ENCODE measurements at regions not wholly inside any gene's neighbourhood (a gene's known extent, or its start where the extent isn't known, plus 50 kb on each side); places are given as distances from the start of the nearest gene placed in this dataset.

DNA sequence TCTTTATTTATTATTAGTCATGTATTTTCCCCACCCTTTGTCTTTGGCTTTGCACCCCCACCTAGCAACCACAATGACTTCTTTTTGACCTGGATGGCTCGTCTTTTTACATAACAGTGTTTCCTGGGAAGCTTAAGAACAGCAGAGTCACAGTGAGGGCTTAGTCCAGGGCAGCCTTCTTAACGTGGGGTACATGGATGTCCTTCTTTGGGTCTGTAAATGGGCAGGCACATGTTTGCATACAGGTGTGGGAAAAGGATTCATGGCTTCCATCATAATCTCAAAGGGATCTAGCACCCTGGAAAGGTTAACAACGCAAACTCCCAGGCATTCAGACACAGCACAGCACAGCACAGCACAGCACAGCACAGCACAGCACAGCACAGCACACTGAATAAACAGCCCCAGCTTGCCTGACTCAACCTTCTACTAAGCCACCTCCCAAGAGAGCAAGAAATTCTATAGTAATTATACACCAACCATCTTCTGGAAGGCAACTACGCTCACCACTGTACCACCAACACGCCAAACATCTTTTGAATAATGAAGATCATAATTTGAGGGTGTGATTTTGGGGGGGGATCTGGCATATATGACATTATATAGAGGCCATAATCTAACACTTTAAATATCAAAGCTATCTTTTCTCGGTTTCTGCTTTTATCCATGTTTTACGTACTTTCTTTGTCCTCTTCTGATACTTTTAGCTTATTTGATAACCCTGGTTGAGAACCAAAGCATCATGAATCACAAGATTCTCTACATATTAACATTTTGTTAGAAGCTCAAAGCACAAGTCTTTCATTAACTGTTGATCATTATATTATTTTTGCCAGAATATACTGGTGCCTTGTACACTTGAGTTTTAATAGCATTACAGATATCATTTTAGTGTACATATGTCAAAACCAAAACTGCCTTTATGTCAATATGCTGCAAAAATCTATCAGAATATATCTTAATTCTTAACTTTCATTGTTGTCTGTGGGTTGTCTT is 177.2 kb upstream of the KLF14 start:
- TF ChIP-seq, protein P1, sequence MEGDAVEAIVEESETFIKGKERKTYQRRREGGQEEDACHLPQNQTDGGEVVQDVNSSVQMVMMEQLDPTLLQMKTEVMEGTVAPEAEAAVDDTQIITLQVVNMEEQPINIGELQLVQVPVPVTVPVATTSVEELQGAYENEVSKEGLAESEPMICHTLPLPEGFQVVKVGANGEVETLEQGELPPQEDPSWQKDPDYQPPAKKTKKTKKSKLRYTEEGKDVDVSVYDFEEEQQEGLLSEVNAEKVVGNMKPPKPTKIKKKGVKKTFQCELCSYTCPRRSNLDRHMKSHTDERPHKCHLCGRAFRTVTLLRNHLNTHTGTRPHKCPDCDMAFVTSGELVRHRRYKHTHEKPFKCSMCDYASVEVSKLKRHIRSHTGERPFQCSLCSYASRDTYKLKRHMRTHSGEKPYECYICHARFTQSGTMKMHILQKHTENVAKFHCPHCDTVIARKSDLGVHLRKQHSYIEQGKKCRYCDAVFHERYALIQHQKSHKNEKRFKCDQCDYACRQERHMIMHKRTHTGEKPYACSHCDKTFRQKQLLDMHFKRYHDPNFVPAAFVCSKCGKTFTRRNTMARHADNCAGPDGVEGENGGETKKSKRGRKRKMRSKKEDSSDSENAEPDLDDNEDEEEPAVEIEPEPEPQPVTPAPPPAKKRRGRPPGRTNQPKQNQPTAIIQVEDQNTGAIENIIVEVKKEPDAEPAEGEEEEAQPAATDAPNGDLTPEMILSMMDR (IDR thresholded peaks at IDR 0.05): no peak
- TF ChIP-seq ZFX (IDR thresholded peaks at IDR 0.05; ENCODE audit: borderline replicate concordance): no peak
- H3K27ac ChIP-seq: no peak overlapping the region

DNA sequence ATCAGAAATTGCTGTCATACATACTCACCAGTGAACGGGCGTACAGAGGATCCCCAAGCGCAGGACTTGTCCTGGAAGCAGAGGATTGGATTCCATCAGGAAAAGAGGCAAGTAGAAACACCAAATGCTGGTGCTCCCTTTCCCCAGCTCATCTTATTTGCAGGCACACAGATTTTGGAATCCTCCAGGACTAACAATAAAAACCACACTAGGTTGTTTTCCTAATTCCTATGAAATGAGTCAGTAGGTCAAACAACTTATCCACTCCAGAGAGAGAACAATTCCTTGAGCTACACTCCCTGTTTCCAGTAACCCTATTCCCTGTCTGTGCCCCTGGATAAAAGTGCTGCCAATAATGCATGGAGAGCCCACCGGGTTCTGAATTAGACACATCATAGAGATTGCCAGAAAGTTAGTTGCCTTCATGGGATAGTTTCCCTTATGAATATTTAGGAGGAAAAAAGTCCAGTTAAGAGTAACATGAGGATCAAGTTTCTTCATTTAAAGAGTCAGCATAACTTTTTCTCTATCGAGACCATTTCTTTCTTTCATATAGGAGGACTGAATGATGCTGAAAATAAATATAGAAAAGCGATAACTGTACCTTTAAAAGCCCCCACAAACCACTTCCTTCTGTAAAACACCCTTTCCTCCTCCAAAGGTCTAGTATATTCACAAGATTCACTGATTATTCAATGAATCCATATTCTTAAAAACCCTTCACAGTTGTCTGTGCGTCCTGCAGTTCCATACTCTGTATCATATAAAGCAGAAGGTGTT is 178.3 kb upstream of the KLF14 start:
- H3K27ac ChIP-seq: no peak overlapping the region
- TF ChIP-seq ZFX (IDR thresholded peaks at IDR 0.05; ENCODE audit: borderline replicate concordance): no peak
- TF ChIP-seq, protein P1 (IDR thresholded peaks at IDR 0.05): no peak

DNA sequence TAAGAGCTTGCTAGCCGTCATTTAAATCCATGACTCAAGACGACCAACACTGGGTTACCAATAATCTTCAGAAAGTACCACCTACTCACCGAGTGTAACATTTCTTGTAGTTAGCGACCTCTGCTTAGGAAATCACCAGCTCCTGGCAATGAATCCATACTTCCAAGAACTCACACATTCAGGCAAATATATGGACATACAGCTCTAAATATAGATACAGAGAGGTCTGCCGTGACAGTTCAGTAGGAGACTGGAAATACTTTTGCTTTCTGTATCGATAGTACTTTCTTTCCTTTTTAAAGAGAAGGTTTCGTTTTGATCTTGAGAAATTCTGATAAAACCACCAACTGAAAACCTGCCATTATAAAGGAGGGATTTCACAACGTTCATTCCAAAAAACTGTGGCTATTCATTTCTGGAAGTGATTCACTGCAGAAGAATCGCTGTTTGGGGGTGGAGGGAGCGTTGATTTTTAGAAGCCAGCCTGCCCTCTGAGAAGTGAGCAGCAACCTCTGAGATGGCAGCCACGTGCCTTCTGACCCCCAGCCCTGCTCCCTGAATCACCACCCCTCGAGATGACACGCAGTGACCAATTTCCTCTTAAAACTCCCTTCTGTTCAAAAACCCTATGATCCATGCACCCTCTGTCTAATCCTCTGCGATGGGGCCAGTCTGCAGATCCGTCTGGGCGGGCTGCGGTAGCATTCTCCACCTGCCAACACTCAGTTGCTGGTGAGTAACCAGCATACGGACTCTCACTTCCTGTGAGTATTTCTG is 179.0 kb upstream of the KLF14 start:
- no peak overlapping the region for H3K27ac ChIP-seq
- TF ChIP-seq, protein P1 (IDR thresholded peaks at IDR 0.05): no peak
- no peak for TF ChIP-seq ZFX (IDR thresholded peaks at IDR 0.05; ENCODE audit: borderline replicate concordance)

DNA sequence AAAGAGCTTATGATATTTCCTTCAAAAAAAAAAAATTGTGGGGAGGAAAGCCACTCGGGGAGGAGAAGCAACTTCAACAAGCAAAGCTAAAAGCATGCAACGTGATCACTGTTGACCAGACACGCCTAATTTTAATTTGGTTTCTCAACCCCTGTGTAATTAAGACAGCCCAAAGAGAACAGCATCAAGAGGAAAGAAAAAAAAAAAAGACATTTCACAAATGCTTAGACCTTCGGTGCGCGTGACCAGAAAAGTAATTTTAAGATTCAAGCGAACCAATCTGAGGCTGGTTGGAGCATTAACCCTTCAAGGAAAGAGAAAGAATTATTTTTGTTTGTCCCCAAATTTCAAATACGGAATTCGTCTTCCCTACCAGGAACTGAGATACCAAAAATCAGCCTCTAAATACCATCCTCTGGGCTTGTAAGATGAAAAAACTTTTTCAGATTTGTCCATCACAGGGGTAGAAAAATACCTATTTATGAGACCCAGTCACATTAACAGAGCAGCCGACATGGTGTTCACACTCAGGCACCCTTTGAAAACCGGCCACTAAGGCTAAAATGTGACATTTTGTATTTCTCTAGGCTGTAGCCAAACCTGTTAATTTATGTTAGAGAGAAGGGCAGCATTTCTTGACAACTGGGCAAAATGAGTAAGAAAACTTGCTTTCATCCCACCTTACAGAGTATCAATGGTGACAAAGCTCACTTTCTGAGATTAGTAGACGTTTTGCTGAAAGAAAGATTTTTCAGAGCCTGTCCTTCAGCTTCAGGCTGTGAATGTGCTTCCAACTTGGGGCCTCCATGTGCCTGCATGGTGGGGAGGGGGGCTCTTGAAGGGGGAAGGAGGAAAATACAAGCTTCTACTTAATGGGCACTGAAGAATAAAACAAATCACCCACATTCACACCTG is 179.9 kb upstream of the KLF14 start:
- TF ChIP-seq ZFX (IDR thresholded peaks at IDR 0.05; ENCODE audit: borderline replicate concordance): no peak
- TF ChIP-seq, protein P1 (IDR thresholded peaks at IDR 0.05): no peak
- H3K27ac ChIP-seq: no peak overlapping the region

DNA sequence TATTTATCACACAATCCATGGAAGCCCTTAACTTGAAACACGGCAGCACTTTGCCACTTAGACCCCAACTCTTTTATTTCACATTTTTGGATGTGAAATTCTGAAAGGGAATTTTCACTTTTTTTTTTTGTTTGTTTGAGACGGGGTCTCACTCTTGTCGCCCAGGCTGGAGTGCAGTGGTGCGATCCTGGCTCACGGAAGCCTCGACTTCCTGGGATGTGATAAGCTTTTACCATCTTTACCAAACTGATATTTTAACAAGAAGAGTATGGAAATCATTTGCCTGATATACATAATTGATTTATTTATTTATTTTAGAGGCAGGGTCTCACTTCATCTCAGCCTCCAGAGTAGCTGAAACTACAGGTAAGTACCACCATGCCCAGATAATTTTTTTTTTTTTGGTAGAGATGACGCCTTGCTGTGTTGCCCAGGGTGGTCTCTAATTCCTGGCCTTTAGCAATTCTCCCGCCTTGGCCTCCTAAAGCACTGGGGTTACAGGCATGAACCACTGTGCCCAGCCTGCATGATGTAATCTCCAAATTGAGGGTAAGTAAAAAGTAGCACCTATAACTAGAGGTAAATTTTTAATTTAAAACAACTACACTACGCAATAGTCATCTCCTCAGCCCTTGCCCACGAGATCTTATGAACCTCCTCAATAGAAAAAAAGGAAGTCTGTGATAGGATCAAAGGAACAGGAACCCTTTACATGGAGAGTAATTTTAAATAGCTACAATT is 180.7 kb upstream of the KLF14 start:
- TF ChIP-seq, protein P1 (IDR thresholded peaks at IDR 0.05): no peak
- no peak for TF ChIP-seq ZFX (IDR thresholded peaks at IDR 0.05; ENCODE audit: borderline replicate concordance)
- no peak overlapping the region for H3K27ac ChIP-seq

All from 22Rv1 (cell line).